MCF 10A (cell line): ENCODE measurements at regions not wholly inside any gene's neighbourhood (a gene's known extent, or its start where the extent isn't known, plus 50 kb on each side); places are given as distances from the start of the nearest gene placed in this dataset.
A peak's percentile ranks its signal among the peaks of the same experiment; 100 is the strongest.

Experiments
- BruUV-seq: library from RNA; stranded (reverse); fragments of 400-500 nt; replicated peaks from 2 replicates; lab custom pipeline; 2021; lab: Mats Ljungman, UMichigan
- CTCF ChIA-PET: fragments of 300-600 bp; sonication (Branson Sonifier 250); formaldehyde crosslinking; extraction: SDS; loops from one replicate; lab custom pipeline; 2021; ENCODE audit warnings: antibody characterized with exemption, inconsistent platforms; lab: Yijun Ruan, JAX
- POLR2A ChIA-PET: fragments of 300-600, 350-650 bp; sonication (Branson Sonifier 250); formaldehyde crosslinking; extraction: SDS; loops from one replicate; lab custom pipeline; 2020; ENCODE audit warnings: antibody characterized with exemption, inconsistent platforms; lab: Yijun Ruan, JAX
- DNase-seq: peaks from one replicate; pipeline ENCODE4 v3.0.0-alpha.2; 2018; ENCODE audit not compliant: unreplicated experiment
- H3K27ac Mint-ChIP-seq: one replicate; pipeline ENCODE4 v1.8.0; 2022; ENCODE audit warnings: mild to moderate bottlenecking, low read depth, mixed read lengths; ENCODE audit not compliant: unreplicated experiment
- H3K27me3 Mint-ChIP-seq: one replicate; pipeline ENCODE4 v1.8.0; 2022; ENCODE audit warnings: mixed read lengths; ENCODE audit not compliant: insufficient read depth, unreplicated experiment
- H3K36me3 Mint-ChIP-seq: one replicate; pipeline ENCODE4 v1.8.0; 2022; ENCODE audit warnings: mild to moderate bottlenecking, moderate library complexity, mixed read lengths; ENCODE audit not compliant: insufficient read depth, unreplicated experiment
- H3K4me1 Mint-ChIP-seq: one replicate; pipeline ENCODE4 v1.8.0; 2022; ENCODE audit warnings: mixed read lengths; ENCODE audit not compliant: insufficient read depth, unreplicated experiment
- H3K4me3 Mint-ChIP-seq: one replicate; pipeline ENCODE4 v1.8.0; 2022; ENCODE audit warnings: mild to moderate bottlenecking, moderate library complexity, mixed read lengths; ENCODE audit not compliant: unreplicated experiment
- H3K9me3 Mint-ChIP-seq: one replicate; pipeline ENCODE4 v1.8.0; 2022; ENCODE audit warnings: mixed read lengths; ENCODE audit not compliant: unreplicated experiment
- CTCF ChIP-seq: fragments of 200-600 bp; IDR thresholded peaks from one replicate; pipeline ENCODE4 v1.8.0; 2022; ENCODE audit warnings: antibody characterized with exemption, mild to moderate bottlenecking; ENCODE audit not compliant: unreplicated experiment
- intact Hi-C: fragments of 100-400 bp; cut with micrococcal nuclease; formaldehyde crosslinking; loops from 2 replicates; pipeline ENCODE4 v1.14.1; 2022

DNA sequence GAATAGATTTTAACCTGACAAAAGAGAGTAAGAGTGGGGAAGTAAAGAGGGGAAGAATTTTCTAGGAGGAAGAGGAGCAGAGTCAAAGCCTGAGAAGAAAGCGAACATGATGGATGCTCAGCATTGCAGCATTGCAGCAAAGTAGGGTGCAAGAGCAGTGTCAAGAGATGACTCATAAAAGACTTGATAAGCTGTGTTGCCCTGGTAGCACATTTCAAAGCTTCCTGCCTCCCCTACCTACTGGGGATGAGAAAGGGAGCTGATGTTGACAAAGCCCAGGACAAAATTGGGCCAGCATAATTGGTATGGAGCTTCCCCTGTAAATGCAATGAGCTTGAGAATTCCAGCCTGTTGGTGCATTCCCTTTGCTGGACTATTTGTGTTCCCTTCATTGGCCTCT lies 121.6 kb upstream of the ST8SIA2 start:
- no peak for TF ChIP-seq CTCF
- Mint-ChIP-seq H3K36me3 (no peaks in the 10 kb centered on the region), H3K4me3 (no peak overlapping the region), H3K9me3 (no peaks in the 10 kb centered on the region), H3K27ac (no peak overlapping the region), H3K27me3 (peaks cover 34% of the 10 kb centered on the region), H3K4me1 (no peaks in the 10 kb centered on the region)
- CTCF ChIA-PET: interaction anchor here (0.7 kb wide), 1 partner anchor 55 kb away, joined by 3 read pairs; no protein-coding TSS in a partner anchor
- intact Hi-C loops: loop anchor here (10.0 kb wide), 1 partner anchor 193 kb away; no protein-coding TSS in a partner anchor
- DNase-seq: no peak
- POLR2A ChIA-PET: interaction anchor here (0.6 kb wide), 1 partner anchor 844 kb away, joined by 3 read pairs; no protein-coding TSS in a partner anchor
- no TSS peak for BruUV-seq

GRCh38 chr15:92273286-92273685 lies 120.4 kb upstream of the ST8SIA2 start:
- Mint-ChIP-seq H3K4me3 (no peak overlapping the region), H3K9me3 (no peaks in the 10 kb centered on the region), H3K27me3 (peaks cover 33% of the 10 kb centered on the region), H3K4me1 (no peaks in the 10 kb centered on the region), H3K27ac (no peak overlapping the region), H3K36me3 (no peaks in the 10 kb centered on the region)
- BruUV-seq: no TSS peak
- ChIA-PET POLR2A (no interaction called here), CTCF (no interaction called here)
- TF ChIP-seq CTCF: no peak
- no peak for DNase-seq
- intact Hi-C loops: loop anchor here (10.0 kb wide), 1 partner anchor 192 kb away; no protein-coding TSS in a partner anchor

- Mint-ChIP-seq H3K4me1 (no peaks in the 10 kb centered on the region), H3K27me3 (peaks cover 33% of the 10 kb centered on the region), H3K36me3 (no peaks in the 10 kb centered on the region), H3K27ac (no peak overlapping the region), H3K9me3 (no peaks in the 10 kb centered on the region), H3K4me3 (no peak overlapping the region)
- POLR2A ChIA-PET: no interaction called here
- BruUV-seq: no TSS peak
- TF ChIP-seq CTCF: no peak
- DNase-seq: no peak
- intact Hi-C loops: loop anchor here (10.0 kb wide), 1 partner anchor 191 kb away; no protein-coding TSS in a partner anchor
- CTCF ChIA-PET: no interaction called here
These were observed 120.0 kb upstream of the ST8SIA2 start for GRCh38 chr15:92273723-92274122.

GRCh38 chr15:92277776-92278175 lies 115.9 kb upstream of the ST8SIA2 start:
- CTCF ChIA-PET: interaction anchor here (0.6 to 2.0 kb wide), 8 partner anchors 22 to 440 kb away, joined by 3 to 6 read pairs (median 3); no protein-coding TSS in a partner anchor
- no TSS peak for BruUV-seq
- H3K4me1 Mint-ChIP-seq: no peaks in the 10 kb centered on the region
- no peaks in the 10 kb centered on the region for H3K9me3 Mint-ChIP-seq
- peaks cover 29% of the 10 kb centered on the region for H3K27me3 Mint-ChIP-seq
- POLR2A ChIA-PET: interaction anchor here (1.0 to 1.2 kb wide), 2 partner anchors 12 to 437 kb away, joined by 3 read pairs; no protein-coding TSS in a partner anchor
- H3K27ac Mint-ChIP-seq: no peak overlapping the region
- H3K4me3 Mint-ChIP-seq: no peak overlapping the region
- H3K36me3 Mint-ChIP-seq: no peaks in the 10 kb centered on the region
- peak; percentile 32 for TF ChIP-seq CTCF
- intact Hi-C loops: loop anchor here (1.0 to 10.0 kb wide), 5 partner anchors 107 to 438 kb away; no protein-coding TSS in a partner anchor
- DNase-seq: peak; percentile 53
